22Rv1 (cell line): ENCODE measurements at regions not wholly inside any gene's neighbourhood (a gene's known extent, or its start where the extent isn't known, plus 50 kb on each side); places are given as distances from the start of the nearest gene placed in this dataset.

Source experiments
- ZFX ChIP-seq: fragments of 450-650 bp; IDR thresholded peaks from 2 replicates; pipeline ENCODE4 v1.6.1; 2017; ENCODE audit warnings: antibody characterized with exemption, borderline replicate concordance
- TF ChIP-seq, protein P1 (sequence below): fragments of 450-650 bp; IDR thresholded peaks from 2 replicates; pipeline ENCODE4 v1.5.1; 2017; ENCODE audit warnings: mild to moderate bottlenecking

DNA sequence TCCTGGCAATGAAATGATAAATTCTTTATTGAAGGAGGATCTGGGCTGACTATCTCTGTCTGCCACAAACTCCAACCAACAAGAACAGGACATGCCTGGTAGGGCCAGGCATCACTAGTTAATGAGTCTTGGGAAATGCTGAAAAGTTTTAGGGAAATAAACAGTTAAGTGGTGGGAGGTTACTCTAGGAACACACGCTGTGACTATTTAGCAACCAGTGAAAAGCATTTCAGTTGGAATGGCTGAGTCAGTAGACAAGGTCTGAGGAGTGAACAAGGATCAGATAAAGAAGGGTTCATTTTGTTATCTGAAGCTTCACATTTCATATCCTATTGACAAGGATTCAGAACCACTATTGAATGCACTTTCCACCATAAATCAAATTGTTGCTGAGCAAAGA lies 394.9 kb upstream of the BOD1L1 start:
- TF ChIP-seq, protein P1, sequence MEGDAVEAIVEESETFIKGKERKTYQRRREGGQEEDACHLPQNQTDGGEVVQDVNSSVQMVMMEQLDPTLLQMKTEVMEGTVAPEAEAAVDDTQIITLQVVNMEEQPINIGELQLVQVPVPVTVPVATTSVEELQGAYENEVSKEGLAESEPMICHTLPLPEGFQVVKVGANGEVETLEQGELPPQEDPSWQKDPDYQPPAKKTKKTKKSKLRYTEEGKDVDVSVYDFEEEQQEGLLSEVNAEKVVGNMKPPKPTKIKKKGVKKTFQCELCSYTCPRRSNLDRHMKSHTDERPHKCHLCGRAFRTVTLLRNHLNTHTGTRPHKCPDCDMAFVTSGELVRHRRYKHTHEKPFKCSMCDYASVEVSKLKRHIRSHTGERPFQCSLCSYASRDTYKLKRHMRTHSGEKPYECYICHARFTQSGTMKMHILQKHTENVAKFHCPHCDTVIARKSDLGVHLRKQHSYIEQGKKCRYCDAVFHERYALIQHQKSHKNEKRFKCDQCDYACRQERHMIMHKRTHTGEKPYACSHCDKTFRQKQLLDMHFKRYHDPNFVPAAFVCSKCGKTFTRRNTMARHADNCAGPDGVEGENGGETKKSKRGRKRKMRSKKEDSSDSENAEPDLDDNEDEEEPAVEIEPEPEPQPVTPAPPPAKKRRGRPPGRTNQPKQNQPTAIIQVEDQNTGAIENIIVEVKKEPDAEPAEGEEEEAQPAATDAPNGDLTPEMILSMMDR = no peak
- TF ChIP-seq ZFX = no peak
